Effector memory CD8-positive, alpha-beta T cell (primary cell): ENCODE measurements at regions not wholly inside any gene's neighbourhood (a gene's known extent, or its start where the extent isn't known, plus 50 kb on each side); places are given as distances from the start of the nearest gene placed in this dataset.
"Not testable (repeated sequence)": the region's sequence is repeated elsewhere in the genome, so short reads cannot be mapped to it uniquely, and the experiment has no call there.

Experiments used
- ATAC-seq: fragments of 150-1000 bp; cut with Tn5 transposase; replicated peaks from 2 replicates; pipeline ENCODE4 v1.10.0; 2021; ENCODE audit warnings: mild to moderate bottlenecking, moderate library complexity
- DNase-seq, 3 experiments: peaks; one replicate each; pipeline ENCODE4 v3.0.0; 2021
- H3K27ac Mint-ChIP-seq, 2 donors: one replicate each; pipeline ENCODE4 v1.8.0; 2022; ENCODE audit warnings: mild to moderate bottlenecking in 2 of 2, mixed read lengths in 2 of 2, moderate library complexity in 2 of 2
- H3K27me3 Mint-ChIP-seq, 2 donors: one replicate each; pipeline ENCODE4 v1.8.0; 2022; ENCODE audit warnings: mixed read lengths in 2 of 2
- H3K36me3 Mint-ChIP-seq: one replicate; pipeline ENCODE4 v1.8.0; 2022; ENCODE audit warnings: mild to moderate bottlenecking, moderate library complexity, mixed read lengths; ENCODE audit not compliant: insufficient read depth
- H3K4me1 Mint-ChIP-seq, 2 donors: one replicate each; pipeline ENCODE4 v1.8.0; 2022; ENCODE audit warnings: low read depth in 2 of 2, mixed read lengths in 2 of 2
- H3K4me3 Mint-ChIP-seq, 2 donors: one replicate each; pipeline ENCODE4 v1.8.0; 2022; ENCODE audit warnings: mild to moderate bottlenecking in 2 of 2, mixed read lengths in 2 of 2, moderate library complexity in 2 of 2
- H3K9me3 Mint-ChIP-seq, 2 donors: one replicate each; pipeline ENCODE4 v1.8.0; 2022; ENCODE audit warnings: mixed read lengths in 2 of 2

DNA sequence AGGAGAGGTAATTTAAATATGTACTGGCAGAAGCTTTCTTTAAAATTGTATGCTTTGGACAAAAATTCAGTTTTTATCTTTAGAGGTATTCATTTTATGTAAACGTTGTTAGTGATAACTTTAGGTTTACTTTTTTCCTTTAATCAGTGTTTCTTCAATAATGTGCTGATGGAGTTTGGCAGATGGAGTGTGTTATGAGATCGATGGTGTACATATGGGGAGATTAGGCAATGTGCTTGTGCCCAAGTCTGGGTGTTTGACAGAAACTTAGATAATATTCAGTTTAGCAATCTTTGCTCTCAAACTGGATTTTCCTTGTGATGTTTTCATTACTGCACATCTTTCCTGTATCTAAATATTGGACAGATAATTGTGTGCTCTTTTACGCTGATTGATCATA is 425.4 kb downstream of the JRKL start:
- no peak overlapping the region for H3K4me3 Mint-ChIP-seq
- ATAC-seq (no peak), DNase-seq (no peak)
- H3K27ac Mint-ChIP-seq: no peak overlapping the region
- H3K27me3 Mint-ChIP-seq: no peaks in the 10 kb centered on the region
- no peaks in the 10 kb centered on the region for H3K4me1 Mint-ChIP-seq
- H3K36me3 Mint-ChIP-seq: no peaks in the 10 kb centered on the region
- peaks cover 2 to 21% of the 10 kb centered on the region in 2 donors for H3K9me3 Mint-ChIP-seq

DNA sequence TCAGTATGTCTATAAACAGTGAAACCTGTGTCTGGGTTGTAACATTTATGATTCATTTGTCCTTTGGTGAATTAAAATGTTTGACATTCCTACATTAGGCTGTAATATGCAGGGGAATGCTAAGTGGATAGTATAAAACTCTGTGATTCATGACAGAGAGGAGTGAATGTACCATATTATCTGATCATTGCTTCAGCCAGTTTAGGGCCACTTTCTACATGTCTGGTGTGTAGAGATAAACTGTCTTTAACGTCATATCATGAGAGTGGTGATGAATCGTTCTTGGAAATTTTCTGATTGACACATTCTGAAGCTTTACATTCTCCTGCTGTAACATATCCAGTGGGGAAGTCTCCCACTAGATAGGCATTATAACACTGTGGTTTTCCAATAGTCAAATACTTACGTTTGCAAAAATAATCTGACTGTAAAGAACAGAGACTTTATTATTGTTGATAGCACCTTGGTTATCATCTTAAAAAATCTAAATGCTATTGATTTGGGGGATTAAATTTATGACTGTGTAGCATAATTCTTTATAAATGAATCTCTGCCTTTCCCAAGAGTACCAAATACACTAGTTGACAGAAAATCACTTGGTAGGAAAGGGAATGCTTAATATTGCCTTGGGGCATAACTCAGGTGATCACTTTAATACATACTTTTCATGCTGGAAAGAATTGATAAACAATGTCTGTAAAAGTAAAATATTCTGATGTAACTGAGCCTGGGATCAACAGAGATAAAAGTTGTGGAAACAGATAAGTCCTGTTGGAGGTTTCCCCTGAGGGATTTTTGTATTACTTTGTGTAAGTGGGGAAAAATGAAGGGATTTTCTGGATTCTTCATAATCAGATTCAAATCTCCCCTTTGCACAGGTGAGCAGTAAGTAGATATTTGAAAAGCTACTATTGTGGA is 427.9 kb downstream of the JRKL start:
- no peak for DNase-seq
- Mint-ChIP-seq H3K36me3 (no peaks in the 10 kb centered on the region), H3K27ac (no peak overlapping the region), H3K9me3 (peaks cover 2 to 18% of the 10 kb centered on the region in 2 donors), H3K27me3 (no peaks in the 10 kb centered on the region), H3K4me3 (no peak overlapping the region), H3K4me1 (no peaks in the 10 kb centered on the region)
- ATAC-seq: no peak

DNA sequence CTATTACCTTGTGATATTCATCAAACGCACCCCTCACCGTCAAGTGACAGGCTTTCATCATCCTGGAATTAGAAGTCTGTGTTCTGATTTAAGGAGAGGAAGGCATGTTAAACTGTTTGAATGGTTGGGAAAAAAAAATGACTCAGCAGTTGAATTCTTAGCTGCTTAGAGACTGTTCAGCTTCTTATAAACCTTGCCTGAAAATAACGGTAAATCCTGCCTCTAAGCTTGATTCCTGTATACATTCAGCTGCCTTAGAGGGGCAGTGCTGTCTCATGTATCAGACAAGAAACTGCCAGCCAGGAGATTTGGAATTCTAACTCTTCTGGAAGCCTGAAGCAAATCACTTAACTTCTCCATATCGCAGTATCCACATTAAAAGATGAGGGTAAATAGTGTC is 437.4 kb downstream of the JRKL start:
- no peak overlapping the region for H3K4me3 Mint-ChIP-seq
- H3K36me3 Mint-ChIP-seq: no peaks in the 10 kb centered on the region
- no peak overlapping the region for H3K27ac Mint-ChIP-seq
- ATAC-seq (no peak), DNase-seq (no peak)
- peaks cover 8 to 25% of the 10 kb centered on the region in 2 donors for H3K9me3 Mint-ChIP-seq
- H3K27me3 Mint-ChIP-seq: no peaks in the 10 kb centered on the region
- H3K4me1 Mint-ChIP-seq: no peaks in the 10 kb centered on the region

DNA sequence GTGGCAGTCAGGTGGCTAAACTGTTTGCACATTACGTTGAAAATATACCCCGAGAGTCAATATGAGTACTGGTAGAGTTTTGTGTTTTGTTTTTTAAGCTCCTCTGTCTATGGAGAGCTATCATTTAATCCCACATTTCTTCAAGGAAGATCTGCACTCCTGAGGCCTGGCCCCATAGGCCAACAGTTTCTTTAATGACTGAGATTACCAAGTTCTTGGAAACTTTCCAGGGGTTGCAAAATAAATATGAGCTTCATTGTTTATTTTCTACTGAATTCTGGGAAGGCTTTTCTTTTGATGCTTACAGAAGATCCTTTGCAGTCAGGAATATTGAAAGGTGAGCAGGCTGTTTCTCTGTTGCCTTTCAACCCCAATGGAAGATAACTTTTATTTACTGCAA is 452.0 kb downstream of the JRKL start:
- DNase-seq (no peak), ATAC-seq (no peak)
- Mint-ChIP-seq H3K4me3 (no peak overlapping the region), H3K27ac (no peak overlapping the region), H3K4me1 (no peaks in the 10 kb centered on the region), H3K9me3 (peaks cover 0 to 5% of the 10 kb centered on the region in 2 donors), H3K27me3 (no peaks in the 10 kb centered on the region), H3K36me3 (no peaks in the 10 kb centered on the region)

DNA sequence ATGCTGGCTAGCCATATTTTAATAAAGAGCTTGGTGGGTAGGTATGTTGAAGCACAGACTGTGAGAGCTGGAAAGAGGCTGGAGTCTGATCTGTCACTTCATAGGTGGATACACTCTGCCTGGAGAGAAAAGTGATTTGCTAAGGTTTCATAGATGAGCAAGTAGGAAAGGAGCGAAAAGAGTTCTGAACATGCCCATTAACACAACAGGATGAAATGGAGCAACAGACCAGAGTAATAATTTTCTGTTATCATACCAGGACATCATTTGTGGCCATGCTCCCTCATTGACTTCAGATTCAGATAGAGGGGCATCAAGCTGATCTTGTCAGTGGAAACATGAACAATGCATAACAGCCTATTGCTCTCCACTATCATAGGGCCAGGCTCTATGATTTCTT is 452.9 kb downstream of the JRKL start:
- no peak overlapping the region for H3K4me3 Mint-ChIP-seq
- DNase-seq (no peak), ATAC-seq (no peak)
- no peaks in the 10 kb centered on the region for H3K4me1 Mint-ChIP-seq
- no peak overlapping the region for H3K27ac Mint-ChIP-seq
- no peaks in the 10 kb centered on the region for H3K27me3 Mint-ChIP-seq
- peaks cover 5 to 9% of the 10 kb centered on the region in 2 donors for H3K9me3 Mint-ChIP-seq
- H3K36me3 Mint-ChIP-seq: no peaks in the 10 kb centered on the region

DNA sequence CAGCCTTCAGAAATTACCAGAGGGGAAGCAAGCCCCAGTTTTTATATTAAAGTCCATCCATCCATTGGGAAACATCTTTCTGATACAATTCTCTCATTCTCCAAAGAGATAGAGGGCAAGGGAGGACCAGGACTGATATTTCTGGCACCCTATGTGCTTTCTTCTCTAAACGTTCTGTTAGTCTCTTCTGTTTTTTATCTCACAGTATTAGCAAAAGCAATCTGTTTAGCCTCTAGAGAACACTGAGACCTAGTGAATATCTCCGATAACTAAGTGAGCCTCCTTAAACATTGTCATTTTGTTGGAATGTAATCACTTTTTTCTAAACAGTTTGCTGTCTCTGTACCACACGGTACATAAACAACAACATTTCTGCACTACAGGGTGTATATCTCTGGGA is 464.6 kb downstream of the JRKL start:
- Mint-ChIP-seq H3K4me3 (no peak overlapping the region), H3K27me3 (no peaks in the 10 kb centered on the region), H3K27ac (no peak overlapping the region), H3K4me1 (no peaks in the 10 kb centered on the region), H3K36me3 (no peaks in the 10 kb centered on the region), H3K9me3 (peaks cover 10 to 19% of the 10 kb centered on the region in 2 donors)
- DNase-seq (no peak), ATAC-seq (no peak)

DNA sequence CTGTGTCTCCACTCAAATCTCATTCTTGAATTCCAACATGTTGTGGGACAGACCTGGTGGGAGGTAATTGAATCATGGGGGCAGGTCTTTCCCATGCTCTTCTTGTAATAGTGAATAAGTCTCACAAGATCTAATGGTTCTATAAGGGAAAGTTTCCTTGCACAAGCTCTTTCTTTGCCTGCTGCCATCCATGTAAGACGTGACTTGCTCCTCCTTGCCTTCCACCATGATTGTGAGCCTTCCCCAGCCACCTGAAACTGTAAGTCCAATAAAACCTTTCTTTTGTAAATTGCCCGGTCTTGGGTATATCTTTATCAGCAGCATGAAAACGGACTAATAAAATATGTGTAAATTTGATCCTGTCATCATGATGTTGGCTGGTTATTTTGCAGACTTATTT is 471.9 kb downstream of the JRKL start:
- not testable (repeated sequence) for H3K36me3 Mint-ChIP-seq, H3K4me1 Mint-ChIP-seq, DNase-seq, H3K27ac Mint-ChIP-seq, ATAC-seq, H3K27me3 Mint-ChIP-seq, H3K4me3 Mint-ChIP-seq
- H3K9me3 Mint-ChIP-seq: peaks cover 16 to 31% of the 10 kb centered on the region in 2 donors

DNA sequence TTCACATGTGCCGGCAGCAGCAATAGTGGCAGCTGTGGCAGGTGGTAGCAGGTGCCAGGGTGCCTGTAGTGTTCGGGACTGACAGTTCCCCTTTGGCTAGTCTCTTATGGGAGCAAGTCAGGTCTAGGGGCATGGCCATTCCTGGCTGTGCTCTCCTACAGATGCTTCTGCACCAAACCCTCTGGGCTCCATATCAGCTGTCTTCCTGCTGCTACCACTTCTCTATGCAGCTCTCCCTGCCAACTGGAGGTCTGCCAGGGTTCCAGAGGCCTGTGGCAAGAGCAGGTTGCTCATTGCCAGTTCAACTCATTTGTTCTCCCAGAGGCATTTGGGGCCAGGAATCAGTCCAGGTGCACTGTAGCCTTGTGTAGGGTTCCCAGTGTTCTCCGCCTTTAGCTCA is 473.7 kb downstream of the JRKL start:
- Mint-ChIP-seq H3K27ac (no peak overlapping the region), H3K4me3 (no peak overlapping the region), H3K36me3 (no peaks in the 10 kb centered on the region), H3K4me1 (no peaks in the 10 kb centered on the region), H3K9me3 (peaks cover 16 to 31% of the 10 kb centered on the region in 2 donors), H3K27me3 (no peaks in the 10 kb centered on the region)
- ATAC-seq (no peak), DNase-seq (no peak)

DNA sequence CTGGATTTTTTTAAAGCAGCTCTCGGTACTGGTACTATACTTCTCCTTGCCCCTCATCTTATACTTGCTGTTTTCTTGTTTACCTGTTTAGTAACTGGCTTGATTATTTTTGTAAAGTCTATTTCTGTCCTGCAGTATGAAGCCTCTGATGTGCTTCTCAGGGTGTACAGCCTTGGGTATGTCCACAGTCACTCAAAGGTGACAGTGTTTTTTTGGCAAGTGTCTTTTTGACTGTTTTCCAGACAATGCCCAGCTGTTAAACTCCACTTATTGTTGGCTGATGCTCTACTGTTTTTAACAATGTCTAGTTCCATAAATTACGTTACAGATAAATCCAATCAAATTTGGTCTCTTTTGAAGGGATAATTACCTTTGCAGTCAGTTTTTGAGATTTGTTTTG is 475.2 kb downstream of the JRKL start:
- ATAC-seq (no peak), DNase-seq (no peak)
- no peaks in the 10 kb centered on the region for H3K4me1 Mint-ChIP-seq
- no peaks in the 10 kb centered on the region for H3K27me3 Mint-ChIP-seq
- H3K4me3 Mint-ChIP-seq: no peak overlapping the region
- H3K27ac Mint-ChIP-seq: no peak overlapping the region
- peaks cover 13 to 40% of the 10 kb centered on the region in 2 donors for H3K9me3 Mint-ChIP-seq
- no peaks in the 10 kb centered on the region for H3K36me3 Mint-ChIP-seq

DNA sequence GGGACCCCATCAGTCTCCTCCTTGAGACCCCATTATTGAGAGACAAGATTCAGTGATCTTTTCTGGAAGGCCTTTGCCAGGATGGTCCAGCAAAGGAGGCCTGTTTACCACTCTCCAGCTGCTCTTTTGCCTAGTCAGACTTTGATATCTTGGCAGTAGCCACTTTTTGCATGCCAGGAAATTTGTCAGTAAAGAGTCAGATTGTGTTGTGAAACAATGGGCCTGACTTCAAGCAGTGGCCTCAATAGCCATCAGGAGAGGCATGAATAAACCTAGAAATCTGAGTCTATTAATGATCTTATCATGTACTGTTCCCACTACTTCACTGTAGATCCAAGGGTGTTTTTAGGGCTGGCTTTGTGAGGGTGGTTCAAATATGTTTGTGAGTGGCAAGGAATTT is 479.4 kb downstream of the JRKL start:
- H3K27me3 Mint-ChIP-seq: no peaks in the 10 kb centered on the region
- ATAC-seq (no peak), DNase-seq (no peak)
- peaks cover 4 to 9% of the 10 kb centered on the region in 2 donors for H3K9me3 Mint-ChIP-seq
- H3K4me3 Mint-ChIP-seq: no peak overlapping the region
- no peaks in the 10 kb centered on the region for H3K36me3 Mint-ChIP-seq
- no peak overlapping the region for H3K27ac Mint-ChIP-seq
- no peaks in the 10 kb centered on the region for H3K4me1 Mint-ChIP-seq

DNA sequence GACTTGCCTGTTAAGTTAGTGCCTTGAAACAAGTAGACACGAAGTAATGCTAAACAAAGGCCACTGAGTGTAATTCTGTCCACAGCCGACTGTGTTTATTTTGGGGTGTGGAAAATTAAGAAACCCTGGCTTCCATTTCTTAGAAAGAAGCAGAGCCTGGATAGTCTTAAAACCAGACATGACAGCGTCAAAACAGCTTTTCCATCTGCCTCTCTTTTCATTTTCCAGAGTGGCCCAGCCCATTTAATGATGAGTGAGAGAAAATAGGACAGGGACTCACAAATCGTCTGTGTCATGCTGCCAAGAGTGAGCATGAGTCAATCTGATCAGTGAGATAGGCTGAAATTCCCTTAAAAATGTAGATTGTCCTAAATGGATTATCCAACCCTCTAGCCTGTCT is 485.9 kb downstream of the JRKL start:
- Mint-ChIP-seq H3K9me3 (peaks cover 0 to 2% of the 10 kb centered on the region in 2 donors), H3K27ac (no peak overlapping the region), H3K4me1 (no peaks in the 10 kb centered on the region), H3K4me3 (no peak overlapping the region), H3K36me3 (no peaks in the 10 kb centered on the region), H3K27me3 (no peaks in the 10 kb centered on the region)
- ATAC-seq: no peak
- DNase-seq: no peak

DNA sequence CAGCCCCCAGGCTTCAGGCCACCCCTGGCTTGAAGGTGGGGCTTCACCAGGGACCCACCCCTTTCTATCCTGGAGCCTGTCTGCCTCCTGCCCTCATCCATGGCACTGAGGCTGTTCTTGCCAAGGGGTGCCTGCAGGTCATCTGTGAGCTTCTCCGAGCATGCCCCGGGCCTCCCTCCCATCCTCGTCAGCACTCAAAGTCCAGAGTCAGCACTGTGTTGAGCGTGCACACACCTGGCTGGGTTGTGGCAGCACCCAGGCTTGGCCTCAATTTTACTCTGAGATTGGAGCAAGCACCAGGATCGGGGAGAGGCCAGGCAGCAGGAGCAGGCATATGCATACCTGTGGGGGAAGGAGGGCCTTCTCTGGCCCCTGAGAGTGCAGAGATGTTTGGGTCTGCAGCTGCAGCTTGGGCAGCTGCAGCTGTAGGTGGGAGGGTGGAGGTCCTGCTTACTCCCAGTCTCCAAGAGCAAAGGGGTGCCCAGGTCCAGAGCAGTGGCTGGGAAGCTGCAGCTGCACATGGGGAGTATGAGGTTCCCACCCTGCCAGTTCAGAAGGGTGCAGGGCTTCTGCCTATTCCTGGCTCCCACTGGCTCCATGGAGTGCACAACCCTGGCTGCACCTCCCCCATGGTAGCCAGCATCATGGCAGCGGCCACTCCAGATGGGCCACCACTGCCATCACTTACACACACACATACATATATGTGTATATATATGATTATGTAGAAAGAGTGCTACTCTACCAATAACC is 488.7 kb downstream of the JRKL start:
- Mint-ChIP-seq H3K36me3 (no peaks in the 10 kb centered on the region), H3K9me3 (peaks cover 2 to 10% of the 10 kb centered on the region in 2 donors), H3K4me1 (no peaks in the 10 kb centered on the region), H3K27ac (no peak overlapping the region), H3K27me3 (no peaks in the 10 kb centered on the region), H3K4me3 (no peak overlapping the region)
- ATAC-seq (no peak), DNase-seq (no peak)

DNA sequence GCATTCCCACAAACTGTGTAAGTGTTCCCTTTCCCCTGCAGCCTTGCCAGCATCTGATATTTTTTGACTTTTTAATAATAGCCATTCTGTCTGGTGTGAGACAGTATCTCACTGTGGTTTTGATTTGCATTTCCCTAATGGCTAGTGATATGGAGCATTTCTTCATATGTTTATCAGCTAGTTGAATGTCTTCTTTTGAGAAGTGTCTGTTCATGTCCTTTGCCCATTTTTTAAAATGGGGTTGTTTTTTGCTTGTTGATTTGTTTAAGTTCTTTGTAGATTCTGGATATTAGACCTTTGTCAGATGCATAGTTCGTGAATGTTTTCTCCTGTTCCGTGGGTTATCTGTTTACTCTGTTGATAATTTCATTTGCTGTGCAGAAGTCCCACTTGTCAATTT is 492.8 kb downstream of the JRKL start:
- not testable (repeated sequence) for H3K27ac Mint-ChIP-seq, ATAC-seq, H3K4me1 Mint-ChIP-seq, H3K27me3 Mint-ChIP-seq, H3K4me3 Mint-ChIP-seq, H3K36me3 Mint-ChIP-seq, DNase-seq
- peaks cover 3 to 19% of the 10 kb centered on the region in 2 donors for H3K9me3 Mint-ChIP-seq

DNA sequence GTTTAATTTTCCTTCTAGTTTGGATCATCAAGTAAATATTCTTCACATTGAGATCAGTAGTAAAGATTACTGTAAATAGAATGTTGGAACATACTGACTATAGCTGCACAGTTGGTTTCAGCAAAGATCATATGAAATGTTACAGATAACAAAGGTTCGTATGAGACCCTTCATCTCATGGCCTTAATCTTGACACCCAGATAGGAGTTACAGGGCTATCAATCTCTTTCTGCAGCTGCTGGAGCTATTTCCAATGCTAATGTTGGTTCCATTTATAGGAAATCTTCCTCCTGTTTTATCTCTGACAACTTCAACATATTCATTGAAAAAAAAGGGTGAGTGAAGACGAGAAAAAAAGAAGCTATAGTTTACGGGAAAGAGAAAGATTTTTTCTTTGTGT is 495.6 kb downstream of the JRKL start:
- H3K27ac Mint-ChIP-seq: no peak overlapping the region
- no peaks in the 10 kb centered on the region for H3K4me1 Mint-ChIP-seq
- no peaks in the 10 kb centered on the region for H3K36me3 Mint-ChIP-seq
- no peaks in the 10 kb centered on the region for H3K27me3 Mint-ChIP-seq
- DNase-seq (no peak), ATAC-seq (no peak)
- H3K4me3 Mint-ChIP-seq: no peak overlapping the region
- H3K9me3 Mint-ChIP-seq: peaks cover 3 to 19% of the 10 kb centered on the region in 2 donors
